ENCODE measurements at regions not wholly inside any gene's neighbourhood (a gene's known extent, or its start where the extent isn't known, plus 50 kb on each side); places are given as distances from the start of the nearest gene placed in this dataset.

- TF ChIP-seq, protein P1, sequence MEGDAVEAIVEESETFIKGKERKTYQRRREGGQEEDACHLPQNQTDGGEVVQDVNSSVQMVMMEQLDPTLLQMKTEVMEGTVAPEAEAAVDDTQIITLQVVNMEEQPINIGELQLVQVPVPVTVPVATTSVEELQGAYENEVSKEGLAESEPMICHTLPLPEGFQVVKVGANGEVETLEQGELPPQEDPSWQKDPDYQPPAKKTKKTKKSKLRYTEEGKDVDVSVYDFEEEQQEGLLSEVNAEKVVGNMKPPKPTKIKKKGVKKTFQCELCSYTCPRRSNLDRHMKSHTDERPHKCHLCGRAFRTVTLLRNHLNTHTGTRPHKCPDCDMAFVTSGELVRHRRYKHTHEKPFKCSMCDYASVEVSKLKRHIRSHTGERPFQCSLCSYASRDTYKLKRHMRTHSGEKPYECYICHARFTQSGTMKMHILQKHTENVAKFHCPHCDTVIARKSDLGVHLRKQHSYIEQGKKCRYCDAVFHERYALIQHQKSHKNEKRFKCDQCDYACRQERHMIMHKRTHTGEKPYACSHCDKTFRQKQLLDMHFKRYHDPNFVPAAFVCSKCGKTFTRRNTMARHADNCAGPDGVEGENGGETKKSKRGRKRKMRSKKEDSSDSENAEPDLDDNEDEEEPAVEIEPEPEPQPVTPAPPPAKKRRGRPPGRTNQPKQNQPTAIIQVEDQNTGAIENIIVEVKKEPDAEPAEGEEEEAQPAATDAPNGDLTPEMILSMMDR (IDR thresholded peaks at IDR 0.05) = no peak
- TF ChIP-seq POLR2A (IDR thresholded peaks at IDR 0.05; ENCODE audit: low read depth) (no peak), EP300 (IDR thresholded peaks at IDR 0.05) (no peak)
These were observed 115.7 kb downstream of the SLIT2 start for GRCh38 chr4:20367446-20367845.
